ENCODE measurements at regions not wholly inside any gene's neighbourhood (a gene's known extent, or its start where the extent isn't known, plus 50 kb on each side); places are given as distances from the start of the nearest gene placed in this dataset.

DNA sequence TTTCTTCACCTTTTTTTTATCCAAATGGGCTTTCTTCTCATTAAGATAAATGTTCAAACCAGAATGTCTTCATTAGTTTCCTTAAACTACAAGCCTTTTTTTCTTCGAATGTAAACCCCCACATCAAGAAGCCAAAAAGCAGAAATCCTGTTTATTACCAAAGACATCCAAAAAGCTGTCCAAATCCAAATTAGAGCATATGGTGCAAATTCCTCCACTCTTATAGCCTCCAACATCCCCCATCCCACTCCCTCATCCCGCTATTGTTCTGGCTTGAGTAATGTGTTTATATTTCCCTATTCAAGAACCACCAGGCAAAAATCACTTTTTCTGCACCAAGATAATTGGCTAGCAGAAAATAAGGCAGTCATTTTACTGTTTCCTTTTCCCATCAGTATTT, 315.1 kb upstream of the ADGRL3 start:
- TF ChIP-seq, protein P1, sequence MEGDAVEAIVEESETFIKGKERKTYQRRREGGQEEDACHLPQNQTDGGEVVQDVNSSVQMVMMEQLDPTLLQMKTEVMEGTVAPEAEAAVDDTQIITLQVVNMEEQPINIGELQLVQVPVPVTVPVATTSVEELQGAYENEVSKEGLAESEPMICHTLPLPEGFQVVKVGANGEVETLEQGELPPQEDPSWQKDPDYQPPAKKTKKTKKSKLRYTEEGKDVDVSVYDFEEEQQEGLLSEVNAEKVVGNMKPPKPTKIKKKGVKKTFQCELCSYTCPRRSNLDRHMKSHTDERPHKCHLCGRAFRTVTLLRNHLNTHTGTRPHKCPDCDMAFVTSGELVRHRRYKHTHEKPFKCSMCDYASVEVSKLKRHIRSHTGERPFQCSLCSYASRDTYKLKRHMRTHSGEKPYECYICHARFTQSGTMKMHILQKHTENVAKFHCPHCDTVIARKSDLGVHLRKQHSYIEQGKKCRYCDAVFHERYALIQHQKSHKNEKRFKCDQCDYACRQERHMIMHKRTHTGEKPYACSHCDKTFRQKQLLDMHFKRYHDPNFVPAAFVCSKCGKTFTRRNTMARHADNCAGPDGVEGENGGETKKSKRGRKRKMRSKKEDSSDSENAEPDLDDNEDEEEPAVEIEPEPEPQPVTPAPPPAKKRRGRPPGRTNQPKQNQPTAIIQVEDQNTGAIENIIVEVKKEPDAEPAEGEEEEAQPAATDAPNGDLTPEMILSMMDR (conservative IDR thresholded peaks at IDR 0.05 in 1 of 2, IDR thresholded peaks at IDR 0.05 in 1 of 2; ENCODE audit: extremely low read depth in 1 of 2, insufficient read depth in 1 of 2, low read depth in 1 of 2, low read length in 2 of 2), result no peak
- no peak for TF ChIP-seq EZH2 (IDR thresholded peaks at IDR 0.05; ENCODE audit: borderline replicate concordance, low read length)

Data from mammary epithelial cell (primary cell).